ENCODE measurements at regions not wholly inside any gene's neighbourhood (a gene's known extent, or its start where the extent isn't known, plus 50 kb on each side); places are given as distances from the start of the nearest gene placed in this dataset.

DNA sequence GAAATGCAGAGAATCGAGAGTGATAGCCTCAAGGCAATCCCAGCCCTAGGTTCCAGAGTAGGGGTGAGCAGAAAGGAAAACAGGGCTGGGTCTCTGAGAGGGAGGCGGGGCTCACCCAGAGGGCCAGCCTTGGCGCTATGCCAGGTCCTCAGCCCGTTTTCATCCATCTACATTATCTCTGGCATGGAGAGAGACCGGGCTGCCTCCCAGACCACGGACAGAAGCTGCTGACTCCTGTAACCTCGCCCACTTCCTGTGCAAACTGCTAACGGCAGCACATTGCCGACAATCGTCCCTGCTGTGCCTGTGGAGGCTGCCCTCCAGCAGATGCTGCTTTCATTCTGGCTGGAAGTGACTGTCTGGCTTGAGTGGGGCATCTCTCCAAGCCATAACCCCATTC, 569.1 kb downstream of the NPHP4 start:
- TF ChIP-seq SP1 (IDR thresholded peaks at IDR 0.05), result no peak
- no peak for TF ChIP-seq FOXK2 (IDR thresholded peaks at IDR 0.05)
- TF ChIP-seq HDGF (IDR thresholded peaks at IDR 0.05; ENCODE audit: borderline replicate concordance), result no peak
- TF ChIP-seq BHLHE40 (IDR thresholded peaks at IDR 0.05; ENCODE audit: borderline replicate concordance), result no peak
- no peak for TF ChIP-seq ARNT (IDR thresholded peaks at IDR 0.05)
- no peak for TF ChIP-seq NFRKB (IDR thresholded peaks at IDR 0.05)

Measured in HEK293T (cell line).